NCI-H345 (cell line): ENCODE measurements at regions not wholly inside any gene's neighbourhood (a gene's known extent, or its start where the extent isn't known, plus 50 kb on each side); places are given as distances from the start of the nearest gene placed in this dataset.

Experiments used
- DNase-seq: peaks from one replicate; lab custom pipeline; 2025; lab: John Stamatoyannopoulos, UW

- no peak for DNase-seq
These were observed 2015.9 kb downstream of the PCDH7 start for GRCh38 chr4:32735856-32736590.

GRCh38 chr4:32744211-32744610 lies 2024.0 kb downstream of the PCDH7 start:
- DNase-seq, result no peak

- no peak for DNase-seq
These were observed 2025.2 kb downstream of the PCDH7 start for GRCh38 chr4:32745351-32745750.

- DNase-seq, result no peak
These were observed 2027.9 kb downstream of the PCDH7 start for GRCh38 chr4:32748061-32748460.

GRCh38 chr4:32748498-32748897 lies 2028.3 kb downstream of the PCDH7 start:
- no peak for DNase-seq

GRCh38 chr4:32752962-32753361 lies 2032.8 kb downstream of the PCDH7 start:
- DNase-seq, result no peak

GRCh38 chr4:32768664-32769389 lies 2048.7 kb downstream of the PCDH7 start:
- DNase-seq, result no peak

- no peak for DNase-seq
These were observed 2051.3 kb downstream of the PCDH7 start for GRCh38 chr4:32771491-32771890.

- DNase-seq, result no peak
These were observed 2054.9 kb downstream of the PCDH7 start for GRCh38 chr4:32775049-32775448.

- no peak for DNase-seq
These were observed 2056.4 kb downstream of the PCDH7 start for GRCh38 chr4:32776435-32777203.

GRCh38 chr4:32778025-32778424 lies 2057.9 kb downstream of the PCDH7 start:
- no peak for DNase-seq

GRCh38 chr4:32778938-32779337 lies 2058.8 kb downstream of the PCDH7 start:
- no peak for DNase-seq

GRCh38 chr4:32789026-32789608 lies 2068.9 kb downstream of the PCDH7 start:
- DNase-seq, result no peak

- no peak for DNase-seq
These were observed 2070.6 kb downstream of the PCDH7 start for GRCh38 chr4:32790803-32791202.

- DNase-seq, result no peak
These were observed 2078.4 kb downstream of the PCDH7 start for GRCh38 chr4:32798471-32799159.

GRCh38 chr4:32824336-32824735 lies 2104.2 kb downstream of the PCDH7 start:
- DNase-seq, result no peak

GRCh38 chr4:32826169-32826568 lies 2106.0 kb downstream of the PCDH7 start:
- no peak for DNase-seq

- no peak for DNase-seq
These were observed 2110.0 kb downstream of the PCDH7 start for GRCh38 chr4:32830160-32830559.

- DNase-seq, result no peak
These were observed 2110.9 kb downstream of the PCDH7 start for GRCh38 chr4:32831104-32831503.

GRCh38 chr4:32840461-32841189 lies 2120.5 kb downstream of the PCDH7 start:
- no peak for DNase-seq

- DNase-seq, result no peak
These were observed 2121.0 kb downstream of the PCDH7 start for GRCh38 chr4:32841217-32841616.
